Subcutaneous abdominal adipose tissue (tissue), 5 donors: ENCODE measurements at regions not wholly inside any gene's neighbourhood (a gene's known extent, or its start where the extent isn't known, plus 50 kb on each side); places are given as distances from the start of the nearest gene placed in this dataset.
"Not testable (repeated sequence)": the region's sequence is repeated elsewhere in the genome, so short reads cannot be mapped to it uniquely, and the experiment has no call there.

Source experiments
- H3K27ac ChIP-seq: one replicate; pipeline ENCODE4 v1.7.0; 2013; ENCODE audit warnings: low read depth, mild to moderate bottlenecking, inconsistent platforms, low read length, moderate library complexity
- H3K27me3 ChIP-seq, 5 donors: one replicate each; pipeline ENCODE4 v1.7.0; 2013; ENCODE audit warnings: low read length in 5 of 5, inconsistent platforms in 1 of 5; ENCODE audit not compliant: control insufficient read depth in 5 of 5, insufficient read depth in 4 of 5
- H3K36me3 ChIP-seq, 5 donors: one replicate each; pipeline ENCODE4 v1.7.0; 2013; ENCODE audit warnings: low read length in 5 of 5; ENCODE audit not compliant: control insufficient read depth in 5 of 5, insufficient read depth in 5 of 5
- H3K4me1 ChIP-seq, 5 donors: one replicate each; pipeline ENCODE4 v1.7.0; 2013; ENCODE audit warnings: low read length in 5 of 5, mild to moderate bottlenecking in 3 of 5, moderate library complexity in 1 of 5; ENCODE audit not compliant: control insufficient read depth in 5 of 5, insufficient read depth in 5 of 5
- H3K4me3 ChIP-seq, 5 donors: one replicate each; pipeline ENCODE4 v1.7.0; 2013; ENCODE audit warnings: low read length in 5 of 5, low read depth in 1 of 5
- H3K9ac ChIP-seq, 5 donors: one replicate each; pipeline ENCODE4 v1.7.0; 2013; ENCODE audit warnings: low read length in 5 of 5, mild to moderate bottlenecking in 4 of 5, moderate library complexity in 3 of 5
- H3K9me3 ChIP-seq, 5 donors: one replicate each; pipeline ENCODE4 v1.7.0; 2013; ENCODE audit warnings: low read length in 5 of 5; ENCODE audit not compliant: control insufficient read depth in 5 of 5
- donor health status: healthy.
- donor health status: healthy.
- donor health status: healthy.
- donor health status: healthy.
- donor health status: healthy.

DNA sequence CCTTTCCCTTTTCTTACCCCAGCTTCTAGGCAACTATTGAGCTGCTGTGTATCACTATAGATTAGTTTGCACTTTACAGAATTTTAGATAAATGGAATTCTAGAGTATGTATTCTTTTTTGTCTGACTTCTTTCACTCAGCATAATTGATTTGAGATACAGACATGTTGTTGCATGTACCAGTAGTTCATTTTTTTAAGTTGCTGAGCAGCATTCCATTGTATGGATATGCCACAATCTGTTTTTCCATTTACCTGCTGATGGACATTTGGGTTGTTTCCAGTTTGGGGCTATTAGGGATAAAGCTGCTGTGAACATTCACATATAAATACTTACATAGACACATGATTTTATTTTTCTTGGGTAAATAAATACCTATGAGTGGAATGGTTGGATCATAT is 135.7 kb downstream of the IGF1 start:
- H3K27me3 ChIP-seq = no peaks in the 10 kb centered on the region
- no peaks in the 10 kb centered on the region for H3K36me3 ChIP-seq
- H3K4me3 ChIP-seq = no peak overlapping the region
- peaks cover 3 to 22% (median 20%) of the 10 kb centered on the region in 5 donors for H3K4me1 ChIP-seq
- no peak overlapping the region for H3K9ac ChIP-seq
- H3K27ac ChIP-seq = no peak overlapping the region
- H3K9me3 ChIP-seq = peaks cover 0 to 3% (median 0%) of the 10 kb centered on the region in 5 donors

DNA sequence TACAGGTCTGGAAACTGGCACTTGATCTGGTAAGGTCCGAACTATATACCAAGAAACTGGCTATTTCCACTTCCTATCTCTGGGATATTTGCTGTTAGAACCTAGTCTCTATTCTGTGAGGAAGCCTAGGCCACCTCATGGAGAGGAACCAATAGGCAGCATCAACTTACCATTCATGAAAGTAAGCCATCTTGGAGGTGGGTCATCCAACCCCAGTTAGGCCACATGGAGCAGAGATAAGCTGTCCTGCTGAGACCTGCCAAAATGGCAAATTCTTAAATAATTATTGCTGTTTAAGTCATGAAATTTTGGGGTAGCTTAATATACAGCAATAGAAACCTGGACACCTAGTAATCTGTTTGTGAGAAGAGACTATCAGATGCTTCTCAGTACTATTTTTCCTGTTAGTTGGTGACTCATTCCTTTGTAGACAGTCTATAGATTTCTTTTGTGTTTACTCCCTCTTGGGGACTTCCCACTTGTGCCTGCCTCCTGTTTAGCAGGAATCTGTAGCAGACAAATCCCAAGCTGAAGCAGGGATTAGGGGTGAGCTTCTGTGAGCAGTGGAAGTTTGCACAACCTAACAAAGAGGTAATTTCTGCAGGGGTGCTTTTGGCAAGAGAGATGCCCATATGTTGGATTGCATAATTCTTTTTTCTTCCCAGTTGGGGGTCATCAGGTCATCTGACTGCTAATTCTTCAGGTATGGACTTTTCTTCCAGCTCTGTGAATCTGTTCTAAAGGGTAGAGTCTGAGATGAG is 136.8 kb downstream of the IGF1 start:
- Histone ChIP-seq H3K9me3 (peaks cover 0 to 3% (median 0%) of the 10 kb centered on the region in 5 donors), H3K4me3 (no peak overlapping the region), H3K4me1 (peaks cover 3 to 13% (median 12%) of the 10 kb centered on the region in 5 donors), H3K27me3 (no peaks in the 10 kb centered on the region), H3K27ac (no peak overlapping the region), H3K36me3 (no peaks in the 10 kb centered on the region), H3K9ac (no peak overlapping the region)

GRCh38 chr12:102342281-102343006 is 137.9 kb downstream of the IGF1 start:
- Histone ChIP-seq H3K9ac (no peak overlapping the region), H3K27ac (no peak overlapping the region), H3K27me3 (no peaks in the 10 kb centered on the region), H3K36me3 (no peaks in the 10 kb centered on the region), H3K4me1 (peaks cover 0 to 2% (median 1%) of the 10 kb centered on the region in 5 donors), H3K9me3 (peaks cover 0 to 3% (median 0%) of the 10 kb centered on the region in 5 donors), H3K4me3 (no peak overlapping the region)

- Histone ChIP-seq H3K27me3 (no peaks in the 10 kb centered on the region), H3K4me1 (no peaks in the 10 kb centered on the region), H3K36me3 (no peaks in the 10 kb centered on the region), H3K4me3 (no peak overlapping the region), H3K9ac (no peak overlapping the region), H3K9me3 (no peaks in the 10 kb centered on the region), H3K27ac (no peak overlapping the region)
Observed at GRCh38 chr12:102334765-102335164, 137.1 kb upstream of the PMCH start.

GRCh38 chr12:102331419-102331818 is 133.8 kb upstream of the PMCH start:
- H3K9me3 ChIP-seq = no peaks in the 10 kb centered on the region
- no peak overlapping the region for H3K9ac ChIP-seq
- no peaks in the 10 kb centered on the region for H3K27me3 ChIP-seq
- no peaks in the 10 kb centered on the region for H3K4me1 ChIP-seq
- no peaks in the 10 kb centered on the region for H3K36me3 ChIP-seq
- no peak overlapping the region for H3K27ac ChIP-seq
- no peak overlapping the region for H3K4me3 ChIP-seq

GRCh38 chr12:102329883-102330282 is 132.2 kb upstream of the PMCH start:
- Histone ChIP-seq H3K27ac (no peak overlapping the region), H3K9ac (no peak overlapping the region), H3K27me3 (no peaks in the 10 kb centered on the region), H3K4me1 (no peaks in the 10 kb centered on the region), H3K36me3 (no peaks in the 10 kb centered on the region), H3K9me3 (no peaks in the 10 kb centered on the region), H3K4me3 (no peak overlapping the region)

DNA sequence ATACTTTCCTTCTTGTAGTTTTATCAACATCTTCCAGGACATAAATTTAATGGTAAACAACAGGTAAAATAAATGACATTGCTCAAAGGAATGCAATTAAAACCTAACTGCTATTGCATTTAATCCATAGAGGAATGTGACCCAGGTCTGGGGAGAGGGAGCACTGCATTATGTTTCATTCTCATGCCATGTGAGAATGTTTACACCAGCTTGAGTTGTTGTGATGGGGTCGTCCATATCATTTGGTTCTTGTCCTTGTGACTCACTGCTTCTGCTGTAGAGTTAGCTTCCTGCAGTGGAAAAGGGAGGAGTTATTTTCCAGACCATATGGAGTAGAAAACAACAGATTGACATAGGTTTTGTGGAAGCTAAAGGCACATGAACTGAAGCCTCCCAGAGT is 129.3 kb upstream of the PMCH start:
- H3K27ac ChIP-seq = no peak overlapping the region
- no peak overlapping the region for H3K9ac ChIP-seq
- H3K9me3 ChIP-seq = no peaks in the 10 kb centered on the region
- H3K36me3 ChIP-seq = no peaks in the 10 kb centered on the region
- no peak overlapping the region for H3K4me3 ChIP-seq
- H3K27me3 ChIP-seq = no peaks in the 10 kb centered on the region
- H3K4me1 ChIP-seq = no peaks in the 10 kb centered on the region

DNA sequence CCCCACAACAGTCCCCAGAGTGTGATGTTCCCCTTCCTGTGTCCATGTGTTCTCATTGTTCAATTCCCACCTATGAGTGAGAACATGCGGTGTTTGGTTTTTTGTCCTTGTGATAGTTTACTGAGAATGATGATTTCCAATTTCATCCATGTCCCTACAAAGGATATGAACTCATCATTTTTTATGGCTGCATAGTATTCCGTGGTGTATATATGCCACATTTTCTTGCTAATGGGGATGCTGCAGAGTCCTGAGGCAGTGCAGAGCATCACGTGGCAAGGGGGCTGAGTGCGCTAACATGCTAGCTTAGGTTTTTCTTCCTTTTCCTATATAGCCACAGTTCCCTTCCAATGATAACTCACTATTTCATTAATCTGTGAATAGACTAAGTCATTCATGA is 127.5 kb upstream of the PMCH start:
- not testable (repeated sequence) for H3K27ac ChIP-seq, H3K36me3 ChIP-seq, H3K9me3 ChIP-seq, H3K4me3 ChIP-seq, H3K27me3 ChIP-seq, H3K4me1 ChIP-seq, H3K9ac ChIP-seq

DNA sequence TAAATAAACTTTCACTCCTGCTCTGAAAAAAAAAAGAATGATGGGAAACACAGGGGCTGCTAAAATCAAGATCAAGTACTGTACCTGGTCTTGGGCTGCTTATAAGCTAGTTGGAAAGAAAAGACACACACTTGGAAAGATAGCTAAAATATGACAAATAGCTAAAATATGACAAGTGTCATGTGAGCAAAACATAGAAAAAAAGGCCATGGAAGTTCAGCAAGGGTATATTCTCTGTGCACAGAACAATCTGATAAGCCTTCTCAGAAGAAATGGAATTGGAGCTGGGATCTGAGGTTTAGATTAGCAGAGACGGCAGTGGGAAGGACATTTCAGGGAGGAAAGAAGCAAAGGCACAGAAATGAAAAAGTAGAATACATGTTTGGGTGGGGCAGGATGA is 126.2 kb upstream of the PMCH start:
- no peak overlapping the region for H3K4me3 ChIP-seq
- H3K9ac ChIP-seq = no peak overlapping the region
- no peak overlapping the region for H3K27ac ChIP-seq
- H3K4me1 ChIP-seq = no peaks in the 10 kb centered on the region
- no peaks in the 10 kb centered on the region for H3K27me3 ChIP-seq
- peaks cover 0 to 5% (median 0%) of the 10 kb centered on the region in 5 donors for H3K9me3 ChIP-seq
- no peaks in the 10 kb centered on the region for H3K36me3 ChIP-seq

- Histone ChIP-seq H3K27ac (no peak overlapping the region), H3K9me3 (peaks cover 0 to 5% (median 0%) of the 10 kb centered on the region in 5 donors), H3K4me3 (no peak overlapping the region), H3K36me3 (no peaks in the 10 kb centered on the region), H3K27me3 (no peaks in the 10 kb centered on the region), H3K9ac (no peak overlapping the region), H3K4me1 (no peaks in the 10 kb centered on the region)
Observed at GRCh38 chr12:102322254-102322653, 124.6 kb upstream of the PMCH start.
